NCI-H146 treated with DMSO at 0.1 percent for 48 hours (cell line): ENCODE measurements at regions not wholly inside any gene's neighbourhood (a gene's known extent, or its start where the extent isn't known, plus 50 kb on each side); places are given as distances from the start of the nearest gene placed in this dataset.

ENCODE experiments used
- DNase-seq: peaks from one replicate; lab custom pipeline; 2025; ENCODE audit not compliant: unreplicated experiment; lab: John Stamatoyannopoulos, UW

DNA sequence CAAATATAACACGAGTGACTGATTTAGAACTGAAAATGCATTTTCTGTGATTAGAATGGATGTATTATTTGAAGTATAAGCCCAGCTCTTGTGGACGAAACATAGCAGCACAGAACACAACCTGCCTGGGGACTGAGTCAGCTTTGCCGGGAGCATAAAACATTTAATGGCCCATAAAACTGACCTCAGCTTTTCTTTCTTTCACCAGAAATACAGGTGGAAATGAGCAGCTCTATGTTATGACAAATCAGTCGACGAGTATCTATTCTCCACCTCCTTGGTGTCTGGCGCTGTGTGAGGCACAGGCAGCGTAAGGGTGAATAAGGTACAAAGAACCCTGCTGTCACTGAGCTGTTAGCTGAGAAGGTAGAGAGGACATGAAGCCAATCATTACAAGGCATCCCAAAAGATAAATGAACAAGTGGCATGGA is 471.6 kb upstream of the AKR1E2 start:
- no peak for DNase-seq

DNA sequence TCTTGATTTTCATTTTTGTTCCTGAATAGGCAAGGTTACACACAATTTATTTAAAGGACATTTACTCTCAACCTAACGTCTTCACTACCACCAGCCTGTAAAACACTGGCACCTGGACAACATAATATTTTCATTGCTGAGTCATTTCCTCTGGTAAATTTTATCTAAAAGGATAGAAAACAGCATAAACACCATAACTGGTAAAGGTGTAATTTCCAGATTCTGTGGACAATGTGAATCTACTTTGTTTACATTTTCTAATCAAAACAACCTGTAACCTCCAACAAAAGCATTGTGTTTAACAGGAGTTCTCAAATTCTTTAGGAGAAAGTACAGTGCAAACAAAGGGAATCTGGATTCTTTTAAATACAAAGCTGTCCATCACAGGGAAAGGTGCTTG is 472.0 kb upstream of the AKR1E2 start:
- DNase-seq, result no peak

DNA sequence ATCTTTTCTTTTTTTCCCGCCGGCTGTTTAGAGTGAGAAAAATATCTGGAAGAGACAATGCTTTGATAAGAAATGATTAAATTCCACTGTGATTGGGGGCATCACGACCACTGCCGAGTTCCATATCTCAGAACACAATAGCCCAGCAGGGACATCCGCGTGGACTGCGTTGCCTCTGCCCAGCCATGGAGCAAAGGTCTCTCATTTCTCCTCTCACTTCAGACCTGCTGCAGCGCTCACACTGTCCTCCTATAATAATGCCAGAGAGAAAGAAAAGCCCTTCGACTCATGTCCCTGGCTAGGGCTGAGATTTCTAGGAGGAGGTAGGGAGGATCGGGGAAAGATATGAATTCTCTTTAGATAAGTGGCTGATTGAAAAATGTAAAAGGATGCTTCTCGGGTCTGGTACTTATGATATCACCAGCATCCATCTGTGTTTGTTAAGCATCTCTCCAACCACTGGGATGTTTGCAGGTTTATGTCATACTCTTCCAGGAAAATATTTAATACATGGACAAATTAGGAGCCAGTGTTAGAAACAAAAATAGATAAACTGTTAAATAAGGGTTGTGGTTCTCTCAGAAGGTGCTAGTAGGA is 472.9 kb upstream of the AKR1E2 start:
- no peak for DNase-seq

GRCh38 chr10:4352414-4352961 is 473.5 kb upstream of the AKR1E2 start:
- DNase-seq, result no peak

DNA sequence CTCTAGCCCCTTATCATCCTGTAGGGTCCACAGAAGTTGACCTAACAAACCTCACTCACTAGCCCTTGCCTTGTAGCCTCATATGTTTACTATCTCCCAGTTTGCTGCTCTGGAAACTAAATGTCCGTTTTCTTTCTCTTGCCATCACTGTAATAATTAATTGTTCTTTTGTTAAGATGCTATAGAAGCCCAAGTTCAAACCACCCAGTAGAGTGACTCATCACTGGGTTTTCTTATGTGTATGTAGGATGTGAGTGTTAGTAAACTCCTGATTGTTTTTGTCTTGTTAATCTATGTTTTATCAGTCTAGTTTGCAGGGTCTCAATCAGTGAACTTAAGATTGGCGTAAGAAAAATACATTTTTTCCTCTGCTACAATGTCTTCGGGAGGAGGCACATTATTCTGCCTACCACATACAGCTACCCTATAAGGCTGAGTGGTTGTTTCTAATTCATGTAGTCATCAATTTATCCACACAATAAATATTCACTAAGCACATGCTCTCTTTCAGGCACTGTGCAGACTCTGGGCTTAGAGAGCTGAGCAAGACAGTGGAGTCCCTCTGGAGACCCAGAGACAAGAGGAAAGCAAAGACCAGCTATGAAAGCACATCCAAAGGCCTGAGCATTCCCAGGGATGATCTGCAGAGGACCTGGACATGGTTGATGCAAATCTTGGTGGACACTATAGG is 474.1 kb upstream of the AKR1E2 start:
- no peak for DNase-seq

DNA sequence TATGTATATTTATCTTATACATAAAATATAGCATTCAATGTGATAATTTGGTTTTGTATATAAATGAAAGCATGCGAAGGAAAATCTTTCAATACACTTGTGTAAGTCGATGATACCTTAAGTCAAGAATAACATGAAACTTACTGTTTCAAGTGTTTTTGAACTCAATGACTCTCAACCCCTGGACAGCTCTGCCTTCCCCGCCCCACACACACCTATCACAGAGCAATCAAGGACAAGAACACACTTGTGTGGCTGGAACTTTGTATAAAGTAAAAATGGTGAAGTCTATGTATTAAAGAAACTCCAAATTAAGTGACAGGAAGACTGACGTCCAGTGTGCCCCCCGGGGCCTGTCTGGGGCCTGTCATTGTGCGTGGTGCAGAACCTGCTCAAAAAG is 478.6 kb upstream of the AKR1E2 start:
- no peak for DNase-seq

- DNase-seq, result no peak
Measured at GRCh38 chr10:4345877-4346646, 479.9 kb upstream of the AKR1E2 start.

- no peak for DNase-seq
Measured at GRCh38 chr10:4344492-4344994, 481.5 kb upstream of the AKR1E2 start.

DNA sequence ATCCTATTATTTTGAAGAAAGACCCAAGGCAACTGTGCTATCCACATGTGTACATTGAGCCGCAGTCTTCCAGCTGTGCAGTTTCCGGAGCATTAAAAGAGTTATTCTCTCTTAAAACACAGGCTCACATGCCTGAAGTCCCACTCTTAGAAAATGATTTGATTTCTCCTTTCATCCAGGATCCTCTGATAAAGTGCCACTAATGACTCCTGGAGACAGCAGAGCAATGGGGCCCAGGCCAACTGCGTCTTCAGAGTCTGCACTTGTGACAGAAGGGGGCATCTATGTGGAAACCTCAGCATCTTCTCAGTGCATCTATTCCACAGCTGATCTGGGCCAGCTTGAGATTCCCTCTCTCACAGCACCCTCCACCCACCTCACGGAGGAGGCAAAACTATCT is 482.1 kb upstream of the AKR1E2 start:
- no peak for DNase-seq

DNA sequence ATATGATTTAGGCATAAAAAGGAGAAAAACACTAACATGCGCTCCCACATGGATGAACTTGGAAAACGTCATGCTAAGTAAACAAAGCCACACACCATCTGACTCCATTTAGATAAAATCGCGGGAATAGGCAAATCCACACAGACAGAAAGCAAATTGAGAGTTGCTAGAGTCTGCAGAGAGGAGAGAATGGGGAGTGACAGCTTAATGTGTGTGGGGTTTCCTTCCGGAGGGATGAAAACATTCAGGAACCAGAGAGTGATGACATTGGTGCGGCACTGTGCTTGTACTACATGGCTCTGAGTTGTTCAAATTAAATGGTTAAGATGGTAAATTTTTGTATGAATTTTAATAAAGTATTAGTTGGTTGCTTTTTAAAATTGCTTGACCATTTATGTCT is 482.9 kb upstream of the AKR1E2 start:
- no peak for DNase-seq

DNA sequence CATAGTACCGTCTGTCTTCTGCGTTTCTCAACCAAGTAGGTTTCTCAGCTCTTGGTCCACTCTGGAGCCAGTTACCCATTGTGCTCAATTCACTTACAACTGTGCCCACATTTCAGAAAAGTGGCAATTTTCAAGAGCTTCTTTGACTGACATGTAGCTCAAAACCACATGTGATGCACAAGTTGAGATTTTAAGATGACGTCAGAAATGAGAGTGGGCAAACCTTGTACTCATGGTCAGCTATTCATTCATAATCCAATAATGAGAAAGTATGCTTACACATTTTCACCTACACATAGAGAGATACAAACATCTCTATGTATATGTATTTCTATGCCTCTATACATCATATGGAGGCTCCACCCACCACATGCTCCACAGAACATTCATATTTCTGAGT is 487.2 kb upstream of the AKR1E2 start:
- no peak for DNase-seq

DNA sequence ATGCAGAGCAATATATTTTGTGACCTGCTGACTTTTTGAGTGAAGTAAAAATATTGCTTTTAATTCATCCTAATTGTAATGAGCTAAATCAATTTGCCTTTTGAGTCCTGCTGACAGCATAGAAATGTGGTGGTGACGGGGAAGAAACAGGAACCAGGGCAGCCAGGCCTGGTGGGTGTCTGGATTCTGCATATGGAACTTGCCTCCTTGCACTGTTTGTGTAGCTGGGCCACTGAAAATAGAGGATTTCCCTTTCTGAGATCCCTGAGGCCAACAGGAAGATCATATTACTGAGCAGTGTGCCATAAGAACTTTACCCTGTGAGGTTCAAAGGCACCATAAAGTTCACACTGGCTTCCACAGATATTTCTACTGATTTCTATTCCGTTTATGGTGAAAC is 488.4 kb upstream of the AKR1E2 start:
- no peak for DNase-seq

DNA sequence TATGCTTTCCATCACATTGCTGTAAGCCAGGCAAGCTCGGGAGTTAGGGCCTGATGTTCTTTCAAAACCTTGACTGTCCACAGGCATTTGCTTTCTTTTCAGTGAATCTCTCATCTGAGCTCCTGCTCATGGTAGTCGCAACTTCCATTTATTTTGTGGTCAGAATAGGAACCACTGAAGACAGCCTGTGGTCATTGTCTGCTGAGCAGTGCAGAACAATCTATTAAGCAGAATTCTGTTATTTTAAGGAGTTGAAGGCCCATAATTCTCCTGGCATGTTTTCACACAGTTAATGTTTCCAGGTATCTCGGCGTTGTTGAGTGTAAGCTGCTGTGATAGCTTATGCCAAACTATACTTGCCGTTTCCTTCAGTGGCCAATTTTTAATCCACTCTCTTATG is 491.1 kb upstream of the AKR1E2 start:
- no peak for DNase-seq

DNA sequence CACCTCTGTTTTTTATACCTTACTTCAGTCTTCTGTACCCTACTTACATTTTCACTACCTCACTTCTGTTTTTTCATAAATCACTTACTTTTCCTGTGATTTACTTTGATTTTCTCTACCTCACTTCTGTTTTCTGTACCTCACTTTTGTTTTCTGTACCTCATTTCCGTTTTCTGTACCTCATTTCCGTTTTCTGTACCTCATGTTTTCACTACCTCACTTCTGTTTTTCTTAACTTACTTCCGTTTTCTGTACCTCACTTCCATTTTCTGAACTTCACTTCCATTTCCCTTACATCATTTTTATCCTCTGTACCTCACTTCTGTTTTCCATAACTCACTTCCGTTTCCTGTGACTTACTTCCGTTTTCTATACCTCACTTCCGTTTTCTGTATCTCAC is 492.0 kb upstream of the AKR1E2 start:
- no peak for DNase-seq

GRCh38 chr10:4333459-4333894 is 492.5 kb upstream of the AKR1E2 start:
- DNase-seq, result no peak

DNA sequence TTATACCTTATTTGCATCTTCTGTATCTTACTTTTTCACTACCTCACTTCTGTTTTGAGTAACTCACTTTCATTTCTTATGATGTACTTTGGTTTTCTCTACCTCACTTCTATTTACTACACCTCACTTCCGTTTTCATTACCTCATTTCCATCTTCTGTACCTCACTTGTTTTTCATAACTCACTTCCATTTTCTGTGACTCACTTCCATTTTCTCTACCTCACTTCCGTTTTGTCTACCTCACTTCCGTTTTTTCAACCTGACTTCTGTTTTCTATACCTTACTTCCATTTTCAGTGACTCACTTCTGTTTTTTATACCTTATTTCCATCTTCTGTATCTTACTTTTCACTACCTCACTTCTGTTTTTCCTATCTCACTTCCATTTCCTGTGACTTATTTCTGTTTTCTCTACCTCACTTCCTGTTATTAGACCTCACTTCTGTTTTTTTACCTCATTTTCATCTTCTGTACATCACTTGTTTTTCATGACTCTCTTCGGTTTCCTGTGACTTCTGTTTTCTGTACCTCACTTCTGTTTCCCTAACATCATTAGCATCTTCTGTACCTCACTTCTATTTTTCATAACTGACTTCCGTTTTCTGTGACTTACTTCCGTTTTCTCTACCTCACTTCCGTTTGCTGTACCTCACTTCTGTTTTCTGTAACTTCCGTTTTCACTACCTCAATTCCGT is 493.1 kb upstream of the AKR1E2 start:
- no peak for DNase-seq

- DNase-seq, result no peak
Measured at GRCh38 chr10:4331150-4331549, 494.9 kb upstream of the AKR1E2 start.

DNA sequence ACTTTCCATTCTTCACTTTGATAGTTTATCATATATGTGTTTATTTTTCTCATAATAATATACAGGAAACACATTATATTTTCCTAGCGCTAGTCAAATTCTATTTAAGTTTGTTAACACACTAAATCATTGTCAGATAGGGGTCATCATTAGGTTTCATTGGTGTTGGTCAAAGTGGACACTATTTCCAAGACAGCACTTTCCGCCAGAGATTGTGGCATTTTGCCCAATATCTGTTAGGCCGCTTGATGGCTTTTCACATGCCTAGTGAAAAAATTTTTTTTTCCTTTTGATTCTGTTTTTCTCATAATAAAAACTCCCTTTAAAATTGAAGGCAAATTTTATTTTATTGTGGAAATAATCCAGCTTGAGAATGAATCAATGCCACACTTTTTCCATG is 495.4 kb upstream of the AKR1E2 start:
- DNase-seq, result no peak

DNA sequence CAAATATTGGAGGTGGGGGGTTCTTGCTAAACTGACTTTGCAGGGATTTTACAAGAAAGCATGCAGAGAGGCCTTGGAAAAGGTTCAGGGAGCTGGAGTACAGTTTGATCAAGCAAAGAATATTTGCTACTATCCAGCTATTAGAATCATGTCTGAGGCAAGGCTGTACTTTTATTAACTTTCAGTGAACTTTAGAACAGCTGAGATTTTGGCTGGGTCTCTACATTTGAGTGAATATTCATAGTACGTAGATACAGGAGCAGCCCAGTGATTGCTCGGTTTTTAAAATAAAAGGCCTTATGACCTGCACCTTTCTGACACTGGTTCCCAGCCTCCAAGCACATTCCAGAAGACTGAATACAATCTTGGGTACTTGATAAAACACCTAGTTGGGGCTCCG is 496.8 kb upstream of the AKR1E2 start:
- DNase-seq, result no peak

DNA sequence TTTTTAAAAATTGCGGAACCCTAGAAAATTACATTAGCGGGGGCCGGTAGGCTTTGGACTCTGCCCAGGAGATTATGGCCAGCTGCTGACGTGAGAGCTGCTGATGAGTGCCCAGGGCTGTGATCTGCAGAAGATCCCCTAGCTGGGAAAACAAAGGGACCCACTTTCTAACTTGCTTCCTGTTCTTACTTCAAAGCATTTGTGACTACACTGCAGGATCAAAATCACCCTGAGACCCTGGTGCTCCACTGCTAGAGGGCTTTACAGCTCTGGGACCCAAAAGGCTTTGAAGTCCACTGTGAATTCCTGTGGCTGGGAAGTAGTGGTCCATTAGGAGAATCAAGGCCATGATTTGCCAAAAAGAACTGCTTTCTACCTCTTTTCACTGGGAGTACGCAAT is 499.4 kb upstream of the AKR1E2 start:
- DNase-seq, result no peak

- no peak for DNase-seq
Measured at GRCh38 chr10:4319870-4320367, 506.1 kb upstream of the AKR1E2 start.
